DMS79 treated with DMSO at 0.1 percent for 48 hours (cell line): ENCODE measurements at regions not wholly inside any gene's neighbourhood (a gene's known extent, or its start where the extent isn't known, plus 50 kb on each side); places are given as distances from the start of the nearest gene placed in this dataset.
"Not testable (repeated sequence)": the region's sequence is repeated elsewhere in the genome, so short reads cannot be mapped to it uniquely, and the experiment has no call there.

ENCODE experiments used
- DNase-seq: peaks from one replicate; lab custom pipeline; 2025; lab: John Stamatoyannopoulos, UW

DNA sequence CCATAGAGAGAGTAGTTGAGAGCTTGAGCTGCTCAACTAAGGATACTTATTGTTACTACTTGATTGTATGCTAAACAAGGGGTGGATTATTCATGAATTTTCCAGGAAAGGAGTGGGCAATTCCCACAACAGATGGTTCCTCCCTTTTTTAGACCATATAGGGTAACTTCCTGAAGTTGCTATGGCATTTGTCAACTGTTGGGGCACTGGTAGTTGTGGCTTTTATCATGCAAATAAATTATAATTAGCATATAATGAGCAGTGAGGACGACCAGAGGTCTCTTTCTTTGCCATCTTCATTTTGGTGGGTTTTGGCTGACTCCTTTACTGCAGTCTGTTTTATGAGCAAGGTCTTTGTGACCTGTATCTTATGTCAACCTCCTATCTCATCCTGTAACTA, 1403.5 kb upstream of the PABPC4L start:
- no peak for DNase-seq

DNA sequence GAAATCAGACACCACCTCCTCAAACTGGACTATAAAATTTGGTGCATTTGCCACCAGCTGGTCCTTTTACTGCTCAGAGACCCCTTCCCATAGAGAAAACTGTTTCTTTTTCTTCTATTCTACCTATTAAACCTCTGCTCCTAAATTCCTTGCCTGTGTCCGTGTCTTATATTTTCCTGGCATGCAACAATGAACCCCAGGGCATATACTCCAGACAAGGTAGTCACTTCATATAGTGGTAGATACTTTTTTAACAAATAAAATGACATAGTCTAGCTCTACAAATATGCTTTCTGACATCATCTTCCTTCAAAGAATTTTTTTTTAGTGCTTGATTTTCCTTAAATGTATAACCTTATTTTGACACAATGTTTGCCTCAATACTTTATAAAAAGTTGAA, 1402.9 kb upstream of the PABPC4L start:
- no peak for DNase-seq

DNA sequence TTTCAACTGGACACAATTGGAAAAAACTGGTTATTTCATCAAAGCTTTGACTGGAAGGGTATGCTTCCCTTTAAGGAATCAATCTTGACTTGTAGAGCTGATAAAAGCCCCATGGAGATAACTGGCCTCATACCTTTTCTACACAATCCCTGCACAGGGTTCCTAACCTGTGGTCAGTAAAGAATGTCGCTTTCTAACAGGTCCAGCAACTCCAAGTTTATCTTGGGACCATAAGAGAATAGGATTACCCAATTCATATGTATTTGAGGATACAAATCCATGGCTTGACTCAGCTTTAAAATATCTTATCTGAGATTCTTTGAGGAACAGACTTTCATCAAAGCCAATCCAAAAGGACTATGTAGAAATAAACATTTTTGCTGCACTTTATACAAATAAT, 1399.8 kb upstream of the PABPC4L start:
- DNase-seq, result no peak

DNA sequence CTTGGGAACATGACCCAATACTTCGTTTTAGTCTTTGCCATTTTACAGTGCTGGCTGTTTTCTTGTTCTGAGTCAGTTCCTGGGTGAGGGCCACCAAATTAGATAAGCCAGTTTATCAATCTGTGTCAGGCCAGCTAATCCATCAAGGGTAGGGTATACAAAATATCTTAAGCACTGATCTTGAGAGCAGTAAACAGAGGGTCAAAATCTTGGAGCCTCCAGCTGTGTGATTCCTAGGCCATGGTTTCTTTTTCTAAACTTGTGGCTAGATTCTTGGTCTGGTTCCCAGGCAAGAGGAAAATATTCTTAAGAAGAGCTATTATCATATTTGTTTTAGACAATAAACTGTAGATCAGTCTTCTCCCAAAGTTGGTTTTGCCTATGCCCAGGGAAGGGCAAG, 1396.6 kb upstream of the PABPC4L start:
- no peak for DNase-seq

DNA sequence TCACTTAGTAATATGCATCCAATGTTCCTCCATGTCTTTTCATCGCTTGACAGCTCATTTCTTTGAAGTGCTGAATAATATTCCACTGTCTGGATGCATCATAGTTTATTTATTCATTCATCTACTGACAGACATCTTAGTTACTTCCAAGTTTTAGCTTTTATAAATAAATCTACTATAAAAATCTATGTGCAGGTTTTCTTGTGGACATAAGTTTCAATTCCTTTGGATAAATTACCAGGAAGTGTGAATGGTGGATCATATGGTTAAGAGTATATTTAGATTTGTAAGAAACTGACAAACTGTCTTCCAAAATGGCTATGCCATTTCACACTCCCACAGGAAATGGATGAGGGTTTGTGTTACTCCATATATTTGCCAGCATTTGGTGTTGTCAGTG, 1392.9 kb upstream of the PABPC4L start:
- no peak for DNase-seq

DNA sequence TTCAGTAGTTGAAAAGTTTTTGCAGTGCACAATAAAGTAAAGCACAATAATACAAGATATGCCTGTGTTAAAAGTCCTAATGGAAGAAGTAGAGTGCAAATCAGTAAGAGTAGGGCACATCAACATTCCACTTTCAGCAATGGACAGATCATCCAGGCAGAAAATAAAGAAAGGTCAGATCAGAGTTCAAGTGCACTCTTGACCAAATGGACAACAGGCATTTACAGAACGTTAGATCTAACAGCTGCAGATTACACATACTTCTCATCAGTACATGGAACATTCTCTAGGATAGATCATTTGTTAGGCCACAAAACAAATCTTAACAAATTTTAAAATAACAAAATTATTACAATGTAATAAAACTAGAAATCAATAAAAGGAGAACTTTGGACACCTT, 1373.5 kb upstream of the PABPC4L start:
- DNase-seq, result no peak

DNA sequence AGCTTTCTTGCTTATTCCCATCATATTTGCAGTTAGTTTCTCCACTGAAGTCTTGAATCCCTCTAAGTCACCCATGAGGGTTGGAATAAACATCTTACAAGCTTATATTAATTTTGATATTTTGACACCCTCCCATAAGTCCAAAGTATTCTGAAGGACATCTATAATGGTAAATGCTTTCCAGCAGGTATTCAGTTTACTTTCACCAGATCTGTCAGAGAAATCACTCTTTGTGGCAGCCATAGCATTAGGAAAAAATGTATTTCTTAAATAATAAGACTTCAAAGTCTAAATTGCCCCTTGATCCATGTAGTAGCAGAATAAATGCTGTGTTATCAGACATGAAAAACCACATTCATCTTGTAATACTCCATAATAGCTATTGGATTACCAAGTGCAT, 1371.7 kb upstream of the PABPC4L start:
- DNase-seq, result no peak

DNA sequence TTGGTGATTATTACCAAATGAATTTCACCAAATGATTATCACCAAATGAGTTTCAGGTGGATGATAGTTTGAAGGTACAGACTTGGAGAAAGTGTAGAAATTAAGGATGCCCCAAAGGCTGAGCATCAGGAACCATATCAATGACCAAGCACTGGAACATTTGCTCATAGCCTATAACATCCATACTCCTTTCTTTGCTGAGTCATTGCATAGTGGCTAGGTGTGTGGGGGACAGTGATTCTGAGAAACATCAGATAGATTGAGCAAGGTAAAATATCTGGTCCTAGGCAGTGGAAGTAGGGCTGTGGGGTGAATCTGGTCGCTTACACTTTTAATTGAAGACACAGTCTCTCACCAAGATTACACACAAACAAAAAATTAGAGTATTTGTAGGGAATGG, 1362.5 kb upstream of the PABPC4L start:
- DNase-seq, result no peak

DNA sequence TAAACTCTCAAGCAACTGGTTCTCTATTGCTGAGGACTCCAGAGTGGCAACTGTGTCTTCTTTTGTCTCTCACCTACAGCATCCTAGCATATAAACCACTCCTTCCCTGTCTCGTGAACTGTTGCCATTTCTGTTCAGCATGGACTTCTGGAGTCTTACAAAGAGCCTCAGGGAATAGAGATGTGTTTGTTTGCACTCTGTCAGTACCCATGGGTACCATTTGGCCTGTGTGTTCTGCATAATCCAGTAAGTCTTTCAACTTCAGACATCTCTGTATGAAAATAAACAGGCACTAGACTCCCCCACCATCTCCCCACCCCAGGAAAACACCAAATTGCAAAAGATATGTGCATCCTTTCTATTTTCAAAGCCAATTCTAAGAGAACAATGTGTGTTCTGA, 1351.6 kb upstream of the PABPC4L start:
- DNase-seq, result no peak

DNA sequence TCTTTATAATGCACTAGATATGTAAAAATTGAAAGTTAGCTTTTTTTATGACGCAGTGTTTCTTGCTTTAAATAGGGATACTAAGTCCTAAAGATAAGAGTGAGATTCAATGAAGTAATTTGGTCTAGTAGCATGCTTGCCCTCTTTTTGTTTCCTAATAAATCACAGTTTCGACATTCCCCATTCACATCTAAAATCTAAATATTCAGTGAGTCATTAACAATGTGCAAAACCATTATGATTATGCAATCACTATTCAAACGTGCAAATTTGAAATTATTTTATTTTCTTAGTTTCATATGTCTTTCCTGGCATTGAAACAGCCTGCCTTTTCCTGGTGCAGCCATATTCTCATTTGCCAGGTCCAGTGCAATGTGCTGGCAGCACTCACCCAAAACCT, 1350.5 kb upstream of the PABPC4L start:
- DNase-seq, result no peak

DNA sequence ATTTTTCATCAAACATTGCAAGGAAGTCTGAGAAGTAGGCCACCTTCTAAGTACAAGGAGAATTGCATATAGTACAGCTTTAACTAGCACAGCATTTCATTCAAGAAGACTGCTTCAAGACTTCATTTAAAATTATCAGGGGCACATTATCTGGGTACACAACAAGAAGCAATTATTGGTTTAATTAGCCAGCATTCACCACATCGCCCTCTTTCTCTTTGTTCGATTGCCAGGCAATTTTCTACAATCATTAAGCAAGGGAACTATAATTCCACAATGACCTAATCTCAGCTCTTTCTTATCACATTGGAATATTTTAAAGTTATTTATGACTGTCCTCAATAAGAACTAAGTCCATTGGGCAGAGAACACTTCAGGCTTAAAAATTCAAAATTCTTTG, 1347.1 kb upstream of the PABPC4L start:
- no peak for DNase-seq

DNA sequence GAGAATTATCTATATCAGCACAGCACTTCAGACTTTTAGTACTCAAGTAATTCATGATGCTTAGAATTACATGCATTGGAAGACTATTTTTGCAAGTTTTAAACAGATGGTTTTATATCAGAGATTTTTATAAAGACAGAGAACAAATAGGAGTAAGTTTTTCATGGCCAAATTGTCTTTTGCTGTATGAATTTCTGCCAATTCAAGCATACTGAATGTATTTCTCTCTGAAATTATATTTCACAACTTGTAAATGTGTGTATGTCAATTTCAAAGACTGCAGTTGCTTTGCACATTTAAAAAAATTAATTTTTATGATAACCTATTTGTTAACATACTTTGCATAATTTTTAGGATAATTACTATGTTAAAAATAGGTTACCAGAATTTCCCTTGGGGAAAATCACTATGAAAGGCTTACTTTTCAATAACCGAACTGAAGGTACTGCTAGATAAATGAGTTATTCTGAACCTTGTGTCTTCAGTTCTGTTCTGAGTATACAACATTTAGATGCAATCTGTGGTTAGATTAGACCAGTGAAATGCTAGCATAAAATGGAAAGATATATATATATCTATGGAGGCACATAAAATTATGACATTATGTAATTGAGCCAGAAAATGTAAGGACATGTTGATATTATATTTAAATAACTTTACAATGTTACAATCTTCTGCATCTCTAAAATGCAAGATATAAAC, 1344.2 kb upstream of the PABPC4L start:
- DNase-seq, result no peak

DNA sequence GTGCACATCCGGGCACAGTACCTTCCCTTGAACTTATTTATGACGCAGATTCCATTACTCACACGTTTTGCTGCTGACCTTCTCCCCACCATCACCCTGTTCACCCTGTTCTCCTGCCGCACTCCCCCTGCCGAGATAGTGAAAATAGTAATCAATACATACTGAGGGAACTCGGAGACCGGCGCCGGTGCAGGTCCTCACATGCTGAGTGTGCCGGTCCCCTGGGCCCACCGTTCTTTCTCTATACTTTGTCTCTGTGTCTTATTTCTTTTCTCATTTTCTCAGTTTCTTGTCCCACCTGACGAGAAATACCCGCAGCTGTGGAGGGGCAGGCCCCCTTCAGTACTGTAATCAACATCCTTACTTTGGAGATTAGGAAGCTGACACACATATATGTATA, 1337.1 kb upstream of the PABPC4L start:
- DNase-seq, result no peak

DNA sequence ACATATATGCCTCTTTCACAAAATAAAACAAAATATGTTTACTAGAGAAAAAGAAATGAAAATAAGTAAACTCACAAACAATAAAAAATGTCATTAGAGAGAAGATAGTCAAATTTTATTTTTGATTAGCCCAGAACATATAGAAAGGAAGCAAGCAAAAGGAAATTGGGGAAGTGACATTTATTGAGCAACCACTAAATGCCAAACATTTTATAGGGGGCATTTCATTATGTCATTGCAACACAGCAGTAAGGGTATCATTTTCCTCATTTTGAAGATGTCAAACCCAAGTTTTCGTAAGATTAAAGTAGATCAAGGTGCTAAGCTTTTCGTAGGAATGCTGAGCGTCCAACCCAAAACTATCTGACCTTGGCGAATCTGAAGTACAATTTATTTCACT, 1331.5 kb upstream of the PABPC4L start:
- no peak for DNase-seq

DNA sequence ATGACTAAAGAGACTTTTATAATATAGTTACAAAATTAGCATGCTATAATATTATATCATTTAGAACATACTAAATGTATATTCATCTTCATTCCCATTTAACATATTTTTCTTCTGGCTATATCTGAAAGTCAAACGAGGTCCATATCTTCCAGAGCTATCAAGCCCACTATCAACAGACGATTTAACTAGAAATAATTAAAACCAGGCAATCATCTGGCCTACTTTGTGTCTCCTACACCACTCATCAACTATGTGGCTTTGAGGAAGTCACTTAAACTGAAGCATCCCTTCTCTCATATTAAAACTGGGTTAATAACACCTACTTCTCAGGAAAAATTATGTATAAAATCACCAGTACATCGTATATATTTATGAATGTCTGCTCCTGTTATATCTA, 1330.5 kb upstream of the PABPC4L start:
- no peak for DNase-seq

DNA sequence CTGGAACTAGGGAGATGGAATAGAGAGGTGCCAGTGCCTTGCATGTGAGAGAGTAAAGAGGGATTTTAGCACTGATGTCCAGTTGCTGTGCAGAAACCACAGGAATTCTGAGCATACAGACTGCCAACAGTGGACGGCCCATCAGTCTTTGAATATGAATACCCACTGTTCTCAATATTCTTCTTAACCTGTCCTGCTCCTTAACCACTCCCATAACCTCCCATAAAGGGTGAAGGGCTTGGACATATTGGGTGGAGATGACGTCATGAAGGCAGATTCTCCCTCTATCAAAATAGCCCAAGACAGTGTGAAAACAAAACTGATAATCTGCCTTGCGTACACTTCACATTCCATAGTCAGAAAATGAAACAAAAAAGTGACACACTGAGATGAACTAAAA, 1313.7 kb upstream of the PABPC4L start:
- no peak for DNase-seq

DNA sequence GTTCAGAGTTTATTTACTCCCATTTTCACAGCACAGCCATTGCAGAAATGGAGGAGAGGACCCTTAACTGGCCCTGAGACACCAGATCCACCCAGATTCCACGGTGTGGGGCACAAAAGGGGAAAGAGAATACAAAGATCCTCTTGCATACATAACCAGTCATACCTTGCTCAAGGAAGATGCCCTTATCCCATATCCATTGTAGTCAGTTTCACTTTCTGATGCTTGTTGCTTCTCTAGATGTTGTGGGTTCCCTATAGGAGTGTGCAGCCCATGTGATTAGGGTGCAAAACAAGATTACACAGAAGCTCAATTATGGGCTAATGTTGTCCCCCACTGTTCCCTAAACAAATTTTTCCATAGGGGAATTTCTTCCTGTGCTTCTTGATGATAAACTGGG, 1309.0 kb upstream of the PABPC4L start:
- no peak for DNase-seq

DNA sequence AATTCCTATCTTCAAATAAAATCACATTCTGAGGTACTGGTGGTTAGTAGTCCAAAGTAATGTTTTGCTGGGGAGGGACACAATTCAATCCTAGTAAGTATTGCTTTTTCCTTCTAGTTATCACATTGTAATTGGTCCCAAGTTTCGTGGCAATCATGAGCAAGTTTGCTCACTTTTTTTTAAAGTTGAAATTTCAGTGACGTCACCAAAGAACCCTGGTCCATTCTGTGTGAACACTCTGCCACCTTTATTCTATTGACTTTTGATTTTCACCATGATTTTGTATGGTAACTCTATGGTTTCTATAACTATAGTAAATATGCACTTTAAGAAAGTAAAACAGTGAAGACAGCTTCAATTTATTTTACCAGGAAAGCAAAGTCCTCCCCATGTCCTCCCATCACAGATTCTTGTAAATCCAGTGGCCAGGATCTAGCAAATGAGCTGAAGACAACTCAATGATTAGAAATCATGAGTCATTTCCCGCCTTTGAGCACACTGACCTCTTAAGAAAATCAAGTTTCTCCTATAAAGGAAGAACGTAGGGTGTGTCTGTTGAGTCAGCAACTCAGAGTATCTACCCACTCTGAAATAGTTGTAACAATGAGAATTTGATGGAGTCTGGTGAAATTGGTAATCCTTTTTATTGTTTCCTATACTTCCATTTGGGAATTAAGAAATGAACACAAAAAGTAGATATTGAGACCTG, 1306.6 kb upstream of the PABPC4L start:
- no peak for DNase-seq

DNA sequence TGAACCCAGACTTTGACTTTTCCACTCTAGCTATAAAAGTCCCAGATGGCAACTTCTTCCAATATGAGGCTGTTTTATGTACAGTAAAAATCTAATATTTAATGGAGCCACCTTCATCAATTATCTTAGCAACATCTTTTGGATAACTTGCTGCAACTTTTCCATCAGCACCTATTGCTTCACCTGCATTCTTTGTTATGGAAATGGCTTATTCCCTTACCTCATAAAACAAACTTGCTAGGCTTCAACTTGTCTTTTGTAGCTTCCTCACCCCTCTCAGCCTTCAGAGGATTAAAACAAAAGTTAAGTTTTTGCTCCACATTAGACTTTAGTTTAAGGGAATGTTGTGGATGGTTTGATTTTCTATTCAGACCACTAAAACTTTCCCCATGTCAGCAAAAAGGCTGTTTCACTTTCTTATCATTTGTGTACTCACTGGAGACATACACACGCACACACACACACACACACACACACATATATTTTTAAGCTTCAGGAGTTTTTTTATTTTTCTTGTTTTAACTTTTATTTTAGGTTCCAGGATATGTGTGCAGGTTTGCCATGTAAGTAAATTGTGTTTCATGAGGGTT, 1296.1 kb upstream of the PABPC4L start:
- DNase-seq, result no peak

DNA sequence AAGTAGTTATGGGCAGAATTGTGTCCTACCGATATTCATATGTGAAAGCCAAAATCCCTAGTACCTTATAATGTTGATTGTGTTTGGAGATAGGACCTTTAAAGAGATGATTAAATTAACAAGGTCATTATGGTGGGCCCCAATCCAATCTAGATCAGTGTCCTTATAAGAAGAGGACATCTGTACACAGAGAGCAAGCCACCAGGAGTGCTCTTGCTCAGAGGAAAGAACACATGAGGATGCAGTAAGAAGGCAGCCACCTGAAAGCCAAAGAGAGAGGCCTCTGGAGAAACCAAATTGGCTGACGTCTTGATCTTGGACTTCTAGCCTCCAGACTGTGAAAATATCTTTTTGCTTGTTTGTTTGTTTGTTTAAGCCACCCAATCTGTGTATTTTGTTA, 1290.8 kb upstream of the PABPC4L start:
- no peak for DNase-seq

DNA sequence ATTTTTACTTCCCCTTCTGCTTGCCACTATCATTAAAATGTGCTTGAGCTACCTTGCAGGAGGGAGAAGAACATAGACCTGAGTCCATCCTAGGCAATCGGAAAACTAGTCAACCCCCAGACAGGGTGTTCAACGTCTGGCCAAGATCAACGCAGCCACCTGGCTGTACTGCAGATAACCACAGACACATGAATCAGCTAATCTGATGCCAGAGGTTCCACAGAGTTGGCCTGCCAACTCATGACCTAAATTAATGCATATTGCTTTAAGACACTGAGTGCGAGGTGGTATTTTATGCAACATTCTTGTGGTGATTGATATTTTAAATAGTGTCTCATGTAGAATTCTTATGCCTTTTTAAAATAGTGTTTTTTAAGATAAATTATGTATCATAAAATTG, 1283.8 kb upstream of the PABPC4L start:
- no peak for DNase-seq

DNA sequence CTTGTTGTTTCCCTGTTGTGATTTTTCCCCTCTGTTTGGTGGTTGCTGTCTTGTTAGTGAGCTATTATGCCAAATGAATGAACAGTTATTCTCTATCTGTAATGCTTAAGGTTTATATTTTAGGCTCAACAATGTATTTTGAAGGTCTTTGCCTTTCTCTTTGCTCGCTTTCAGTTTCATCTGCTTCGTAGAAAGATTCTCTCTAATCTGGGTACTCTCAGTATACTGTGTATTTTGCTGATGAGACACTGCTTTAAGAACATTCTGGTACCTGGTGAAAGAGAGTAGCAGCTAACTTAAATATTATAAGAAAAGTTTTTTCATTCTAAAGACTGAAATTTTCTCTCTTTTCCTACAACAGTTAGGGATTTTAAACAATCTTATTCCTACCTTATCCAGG, 1274.7 kb upstream of the PABPC4L start:
- no peak for DNase-seq

DNA sequence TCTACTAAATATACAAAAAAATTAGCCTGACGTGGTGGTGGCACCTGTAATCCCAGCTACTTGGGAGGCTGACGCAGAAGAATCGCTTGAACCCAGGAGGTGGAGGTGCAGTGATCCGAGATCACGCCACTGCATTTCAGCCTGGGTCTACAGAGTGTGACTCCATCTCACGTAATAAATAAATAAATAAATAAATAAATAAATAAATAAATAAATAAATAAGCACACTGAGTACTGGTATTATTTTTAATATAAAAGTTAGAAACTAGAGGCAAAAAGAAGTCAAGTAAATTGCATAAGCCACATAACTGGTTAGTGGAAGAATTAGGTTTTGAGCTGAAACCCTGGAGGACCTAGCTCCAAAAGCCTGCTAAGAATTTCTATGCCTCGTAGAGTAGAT, 1262.7 kb upstream of the PABPC4L start:
- no peak for DNase-seq

DNA sequence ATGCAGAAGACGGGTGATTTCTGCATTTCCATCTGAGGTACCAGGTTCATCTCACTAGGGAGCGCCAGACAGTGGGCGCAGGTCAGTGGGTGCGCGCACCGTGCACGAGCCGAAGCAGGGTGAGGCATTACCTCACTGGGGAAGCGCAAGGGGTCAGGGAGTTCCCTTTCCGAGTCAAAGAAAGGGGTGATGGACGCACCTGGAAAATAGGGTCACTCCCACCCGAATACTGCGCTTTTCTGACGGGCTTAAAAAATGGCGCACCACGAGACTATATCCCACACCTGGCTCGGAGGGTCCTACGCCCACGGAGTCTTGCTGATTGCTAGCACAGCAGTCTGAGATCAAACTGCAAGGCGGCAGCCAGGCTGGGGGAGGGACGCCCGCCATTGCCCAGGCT, 1246.0 kb upstream of the PABPC4L start:
- DNase-seq, result not testable (repeated sequence)
